Stomach (tissue), 4 donors: ENCODE measurements at regions not wholly inside any gene's neighbourhood (a gene's known extent, or its start where the extent isn't known, plus 50 kb on each side); places are given as distances from the start of the nearest gene placed in this dataset.

ENCODE experiments used
- CTCF ChIP-seq, 7 experiments: fragments of 450-650 bp in 4 of 7; fragments of 200-600 bp in 3 of 7; sonication (generic) in 3 of 7; IDR thresholded peaks; one replicate each; pipeline ENCODE4 v1.5.1; 2016 to 2019; ENCODE audit warnings: antibody characterized with exemption in 7 of 7, control low read depth in 2 of 7, mild to moderate bottlenecking in 1 of 7
- POLR2AphosphoS5 ChIP-seq, 3 donors: sonication (generic); formaldehyde crosslinking; IDR thresholded peaks; one replicate each; pipeline ENCODE4 v1.6.1; 2016; ENCODE audit warnings: antibody characterized with exemption in 3 of 3

- no peak for TF ChIP-seq CTCF (IDR thresholded peaks at IDR 0.05)
- no peak for TF ChIP-seq POLR2AphosphoS5 (IDR thresholded peaks at IDR 0.05)
These were observed 174.5 kb upstream of the HS6ST1 start for GRCh38 chr2:128492966-128493811.
